Neural progenitor cell (in vitro differentiated cells): ENCODE measurements at regions not wholly inside any gene's neighbourhood (a gene's known extent, or its start where the extent isn't known, plus 50 kb on each side); places are given as distances from the start of the nearest gene placed in this dataset.

Experiments used
- CTCF ChIP-seq: fragments of 200-600 bp; sonication (generic); IDR thresholded peaks from 2 replicates; pipeline ENCODE4 v1.5.1; 2017; ENCODE audit warnings: antibody characterized with exemption, mild to moderate bottlenecking
- EZH2phosphoT487 ChIP-seq: fragments of 200-600 bp; sonication (generic); IDR thresholded peaks from 2 replicates; pipeline ENCODE4 v1.6.1; 2017; ENCODE audit warnings: antibody characterized with exemption

DNA sequence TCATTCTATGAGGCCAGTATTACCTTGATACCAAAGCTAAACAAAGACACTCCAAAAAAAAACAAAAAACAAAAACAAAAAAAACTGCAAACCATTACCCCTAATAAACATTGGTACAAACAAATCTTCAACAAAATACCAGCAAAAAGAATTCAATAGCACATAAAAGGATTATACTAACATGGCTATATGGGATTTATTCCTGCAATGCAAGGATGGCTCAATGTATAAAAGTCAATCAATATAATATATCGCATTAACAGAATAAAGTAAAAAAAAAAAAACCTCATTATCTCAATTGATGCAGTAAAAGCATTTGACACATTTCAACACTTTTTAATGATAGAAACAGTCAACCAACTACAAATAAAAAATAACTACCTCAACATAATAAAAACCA is 233.3 kb upstream of the NFE2L3 start:
- no peak for TF ChIP-seq CTCF
- TF ChIP-seq EZH2phosphoT487 = no peak
